Thyroid gland (tissue), 4 donors: ENCODE measurements at regions not wholly inside any gene's neighbourhood (a gene's known extent, or its start where the extent isn't known, plus 50 kb on each side); places are given as distances from the start of the nearest gene placed in this dataset.

ENCODE experiments used
- POLR2A ChIP-seq, 2 donors: fragments of 450-650 bp; IDR thresholded peaks; one replicate each; pipeline ENCODE4 v1.6.1; 2017; ENCODE audit warnings: antibody characterized with exemption in 2 of 2, mild to moderate bottlenecking in 2 of 2, moderate library complexity in 1 of 2
- TF ChIP-seq, protein P1 (sequence below), 6 experiments: fragments of 200-600 bp in 3 of 6; fragments of 450-650 bp in 3 of 6; sonication (generic) in 3 of 6; IDR thresholded peaks; one replicate each; pipeline ENCODE4 v1.5.1; 2016 to 2019; ENCODE audit warnings: antibody characterized with exemption in 6 of 6, mild to moderate bottlenecking in 2 of 6, inconsistent platforms in 1 of 6, moderate library complexity in 1 of 6

DNA sequence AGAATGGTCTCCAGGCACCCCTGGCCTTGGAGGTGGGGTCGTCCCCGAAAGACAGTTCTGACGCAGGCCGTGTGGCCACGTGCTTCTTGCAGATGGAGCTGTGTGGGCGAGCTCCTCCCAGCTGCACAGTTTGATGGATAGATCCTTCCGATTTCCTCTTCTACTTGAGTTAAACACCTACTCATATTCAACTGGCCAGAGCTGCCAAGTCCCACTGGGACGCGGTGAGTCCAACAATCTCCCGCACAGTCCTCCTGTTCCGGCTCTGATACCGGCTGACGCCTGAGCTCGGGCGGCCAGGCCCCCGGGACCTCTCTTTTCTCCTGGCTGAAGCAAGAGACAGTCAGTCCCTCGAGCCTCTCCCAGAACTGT, 57.9 kb upstream of the DACT2 start:
- TF ChIP-seq POLR2A (IDR thresholded peaks at IDR 0.05) = no peak
- TF ChIP-seq, protein P1, sequence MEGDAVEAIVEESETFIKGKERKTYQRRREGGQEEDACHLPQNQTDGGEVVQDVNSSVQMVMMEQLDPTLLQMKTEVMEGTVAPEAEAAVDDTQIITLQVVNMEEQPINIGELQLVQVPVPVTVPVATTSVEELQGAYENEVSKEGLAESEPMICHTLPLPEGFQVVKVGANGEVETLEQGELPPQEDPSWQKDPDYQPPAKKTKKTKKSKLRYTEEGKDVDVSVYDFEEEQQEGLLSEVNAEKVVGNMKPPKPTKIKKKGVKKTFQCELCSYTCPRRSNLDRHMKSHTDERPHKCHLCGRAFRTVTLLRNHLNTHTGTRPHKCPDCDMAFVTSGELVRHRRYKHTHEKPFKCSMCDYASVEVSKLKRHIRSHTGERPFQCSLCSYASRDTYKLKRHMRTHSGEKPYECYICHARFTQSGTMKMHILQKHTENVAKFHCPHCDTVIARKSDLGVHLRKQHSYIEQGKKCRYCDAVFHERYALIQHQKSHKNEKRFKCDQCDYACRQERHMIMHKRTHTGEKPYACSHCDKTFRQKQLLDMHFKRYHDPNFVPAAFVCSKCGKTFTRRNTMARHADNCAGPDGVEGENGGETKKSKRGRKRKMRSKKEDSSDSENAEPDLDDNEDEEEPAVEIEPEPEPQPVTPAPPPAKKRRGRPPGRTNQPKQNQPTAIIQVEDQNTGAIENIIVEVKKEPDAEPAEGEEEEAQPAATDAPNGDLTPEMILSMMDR (IDR thresholded peaks at IDR 0.05) = no peak
